ENCODE measurements at regions not wholly inside any gene's neighbourhood (a gene's known extent, or its start where the extent isn't known, plus 50 kb on each side); places are given as distances from the start of the nearest gene placed in this dataset.

DNA sequence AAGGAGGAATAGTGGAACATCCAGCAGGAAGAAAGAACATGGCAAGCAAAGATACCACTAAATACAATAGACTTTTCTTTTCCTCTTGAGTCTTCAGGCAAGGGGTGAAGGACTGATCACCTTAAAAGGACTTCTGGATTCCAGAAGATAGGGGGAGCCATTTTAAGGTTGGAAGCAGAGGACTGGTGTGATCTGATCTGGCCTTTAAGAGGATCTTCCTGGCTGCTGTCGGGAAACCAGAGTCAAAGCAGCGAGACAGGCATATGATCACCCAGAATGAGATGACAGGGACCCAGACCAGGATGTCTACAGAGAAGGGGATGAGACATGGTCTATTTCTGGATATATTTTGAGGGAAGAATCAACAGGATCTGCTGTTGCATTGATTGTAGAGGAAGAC lies 558.0 kb downstream of the STK39 start:
- H3K36me3 Mint-ChIP-seq = no peaks in the 10 kb centered on the region
- H3K27me3 Mint-ChIP-seq = peaks cover 0 to 4% of the 10 kb centered on the region in 2 donors
- H3K27ac Mint-ChIP-seq = no peak overlapping the region
- POLR2A ChIA-PET = no interaction called here
- Histone ChIP-seq H3K4me1 (ENCODE audit: control insufficient read depth in 1 of 2, extremely low read depth in 1 of 2, insufficient read depth in 2 of 2, low read length in 2 of 2) (no peaks in the 10 kb centered on the region), H3K27ac (ENCODE audit: low read length) (no peak overlapping the region), H3K36me3 (ENCODE audit: control insufficient read depth in 2 of 2, extremely low read depth in 1 of 2, insufficient read depth in 1 of 2, low read length in 1 of 2) (no peaks in the 10 kb centered on the region), H3K4me3 (ENCODE audit: control insufficient read depth in 1 of 2, extremely low read depth in 1 of 2, low read length in 1 of 2) (no peak overlapping the region), H3K9me3 (no peaks in the 10 kb centered on the region), H3K27me3 (replicated peaks in 1 of 2; ENCODE audit: control insufficient read depth in 2 of 2, extremely low read depth in 1 of 2, insufficient read depth in 2 of 2, low read length in 1 of 2) (no peaks in the 10 kb centered on the region)
- CTCF ChIA-PET = no interaction called here
- H3K9me3 Mint-ChIP-seq = no peaks in the 10 kb centered on the region
- H3K4me3 Mint-ChIP-seq = no peak overlapping the region
- ATAC-seq (replicated peaks in 1 of 4) (no peak), DNase-seq (no peak)
- H3K4me1 Mint-ChIP-seq = no peaks in the 10 kb centered on the region
- 100% methylated on average over 2 of the region's 2 CpGs for WGBS (ENCODE audit: insufficient coverage)

DNA sequence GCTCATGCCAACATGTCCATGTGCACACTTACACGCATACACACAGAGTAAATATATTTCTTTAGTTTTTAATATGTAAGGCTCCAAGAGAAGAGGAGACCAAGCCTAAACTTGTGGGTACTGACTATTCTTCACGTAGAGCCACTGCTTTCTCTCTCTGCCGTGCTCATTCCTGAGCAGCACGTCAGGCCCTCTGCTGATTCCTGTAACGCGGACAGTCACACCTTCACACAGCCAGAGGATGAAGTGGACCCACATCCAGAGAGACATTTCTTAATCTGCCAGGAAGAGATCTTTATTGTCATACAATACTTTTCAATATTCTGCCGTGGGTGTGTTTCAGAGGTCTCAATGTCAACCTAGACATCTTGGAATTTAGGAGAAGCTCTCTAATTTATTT lies 560.7 kb downstream of the STK39 start:
- Mint-ChIP-seq H3K9me3 (no peaks in the 10 kb centered on the region), H3K27me3 (peaks cover 2 to 4% of the 10 kb centered on the region in 2 donors), H3K27ac (no peak overlapping the region), H3K4me1 (no peaks in the 10 kb centered on the region), H3K36me3 (no peaks in the 10 kb centered on the region), H3K4me3 (no peak overlapping the region)
- DNase-seq (no peak), ATAC-seq (replicated peaks in 1 of 4) (no peak)
- ChIA-PET CTCF (no interaction called here), POLR2A (no interaction called here)
- no peak overlapping the region for H3K27ac ChIP-seq (ENCODE audit: low read length)
- H3K36me3 ChIP-seq (ENCODE audit: control insufficient read depth in 2 of 2, extremely low read depth in 1 of 2, insufficient read depth in 1 of 2, low read length in 1 of 2) = no peaks in the 10 kb centered on the region
- H3K4me1 ChIP-seq (ENCODE audit: control insufficient read depth in 1 of 2, extremely low read depth in 1 of 2, insufficient read depth in 2 of 2, low read length in 2 of 2) = no peaks in the 10 kb centered on the region
- H3K9me3 ChIP-seq = no peaks in the 10 kb centered on the region
- no CpG with 5 or more reads among the region's 7 CpGs for WGBS (ENCODE audit: insufficient coverage)
- no peak overlapping the region for H3K4me3 ChIP-seq (ENCODE audit: control insufficient read depth in 1 of 2, extremely low read depth in 1 of 2, low read length in 1 of 2)
- no peaks in the 10 kb centered on the region for H3K27me3 ChIP-seq (replicated peaks in 1 of 2; ENCODE audit: control insufficient read depth in 2 of 2, extremely low read depth in 1 of 2, insufficient read depth in 2 of 2, low read length in 1 of 2)

DNA sequence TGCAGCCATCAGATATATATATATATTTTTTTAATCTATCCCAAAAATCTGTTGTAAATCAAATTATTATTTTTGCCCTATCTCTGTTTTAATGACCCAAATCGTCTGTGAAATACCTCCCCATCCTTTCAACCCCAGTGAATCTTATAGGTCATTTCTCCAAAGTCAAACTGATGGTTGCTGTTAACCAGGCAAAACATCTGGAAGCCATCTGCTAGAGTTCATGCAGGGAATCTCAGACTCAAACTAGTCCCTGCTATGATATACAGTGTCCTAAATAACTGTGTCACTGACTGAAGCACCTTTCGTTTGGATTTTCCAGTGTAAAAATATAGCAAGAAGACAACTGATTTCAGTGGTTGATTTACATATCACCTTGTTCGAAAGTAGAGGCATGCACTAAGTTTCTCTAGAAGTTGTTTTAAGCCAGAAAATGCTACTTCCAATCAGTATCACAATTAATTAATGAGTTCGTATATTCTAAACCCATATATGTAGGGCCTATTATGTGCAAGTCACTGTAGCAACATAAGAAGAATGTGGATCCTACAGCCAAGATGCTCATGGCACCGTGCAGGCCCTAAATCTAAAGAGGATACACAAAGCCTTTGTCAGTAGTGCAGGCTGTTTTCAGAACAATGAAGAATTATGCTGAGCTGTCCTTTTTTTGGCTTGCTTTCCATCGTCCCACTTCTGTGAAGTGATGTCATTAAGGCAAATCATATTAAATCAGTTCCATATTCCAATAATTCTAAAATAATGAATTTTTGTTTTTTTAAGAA lies 566.0 kb downstream of the STK39 start:
- 86% methylated on average over 1 of the region's 6 CpGs for WGBS (ENCODE audit: insufficient coverage)
- ChIA-PET CTCF (no interaction called here), POLR2A (no interaction called here)
- H3K27ac Mint-ChIP-seq = no peak overlapping the region
- no peaks in the 10 kb centered on the region for H3K4me1 ChIP-seq (ENCODE audit: control insufficient read depth in 1 of 2, extremely low read depth in 1 of 2, insufficient read depth in 2 of 2, low read length in 2 of 2)
- no peaks in the 10 kb centered on the region for H3K36me3 ChIP-seq (ENCODE audit: control insufficient read depth in 2 of 2, extremely low read depth in 1 of 2, insufficient read depth in 1 of 2, low read length in 1 of 2)
- ATAC-seq (replicated peaks in 1 of 4) (no peak), DNase-seq (no peak)
- H3K27me3 Mint-ChIP-seq = peaks cover 0 to 2% of the 10 kb centered on the region in 2 donors
- no peak overlapping the region for H3K4me3 Mint-ChIP-seq
- H3K27ac ChIP-seq (ENCODE audit: low read length) = no peak overlapping the region
- H3K9me3 ChIP-seq = no peaks in the 10 kb centered on the region
- no peaks in the 10 kb centered on the region for H3K4me1 Mint-ChIP-seq
- no peaks in the 10 kb centered on the region for H3K27me3 ChIP-seq (replicated peaks in 1 of 2; ENCODE audit: control insufficient read depth in 2 of 2, extremely low read depth in 1 of 2, insufficient read depth in 2 of 2, low read length in 1 of 2)
- H3K9me3 Mint-ChIP-seq = no peaks in the 10 kb centered on the region
- no peaks in the 10 kb centered on the region for H3K36me3 Mint-ChIP-seq
- H3K4me3 ChIP-seq (ENCODE audit: control insufficient read depth in 1 of 2, extremely low read depth in 1 of 2, low read length in 1 of 2) = no peak overlapping the region

DNA sequence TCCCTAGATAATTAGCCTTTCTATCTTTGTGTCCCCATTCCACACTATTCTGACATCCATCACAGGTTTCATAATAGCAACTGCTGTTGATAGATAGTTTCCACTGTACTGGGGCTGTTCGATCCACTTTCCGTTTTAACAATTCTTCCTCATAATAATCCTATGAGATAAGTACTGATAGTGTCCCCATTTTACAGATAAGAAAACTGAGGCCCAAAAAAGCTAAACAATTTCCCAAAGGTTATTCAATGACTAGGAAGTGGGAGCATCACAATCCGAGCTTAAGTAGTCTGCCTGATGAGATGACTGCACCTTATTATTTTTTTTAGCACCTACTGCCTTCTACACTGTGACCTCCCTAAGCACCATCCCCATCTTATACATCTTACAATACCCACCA lies 569.2 kb downstream of the STK39 start:
- POLR2A ChIA-PET = interaction anchor here in 1 of 2 donors (0.6 kb wide), 1 partner anchor 26 kb away, joined by 8 read pairs; no protein-coding TSS in a partner anchor

DNA sequence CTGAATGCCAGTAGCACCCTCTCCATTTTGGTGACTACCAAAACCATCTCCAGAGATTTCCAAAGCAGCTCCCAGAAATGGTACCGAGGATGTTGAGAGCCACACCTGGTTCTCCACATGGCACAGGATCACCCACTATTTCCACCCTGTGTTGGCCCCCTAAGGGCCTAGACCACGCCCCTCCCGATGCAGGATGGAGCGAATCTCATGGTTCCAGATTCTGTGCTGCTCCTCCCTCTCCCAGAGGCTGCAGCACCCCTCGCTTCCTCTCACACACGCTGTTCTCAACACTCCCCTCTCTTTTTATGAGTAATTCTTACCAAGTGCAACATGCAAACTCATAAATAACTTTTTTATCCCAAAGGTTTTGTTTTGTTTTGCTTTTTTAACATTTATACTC lies 571.5 kb downstream of the STK39 start:
- ChIA-PET POLR2A (no interaction called here), CTCF (no interaction called here)
- H3K4me1 Mint-ChIP-seq = no peaks in the 10 kb centered on the region
- no peaks in the 10 kb centered on the region for H3K27me3 Mint-ChIP-seq
- Histone ChIP-seq H3K27ac (ENCODE audit: low read length) (no peak overlapping the region), H3K36me3 (ENCODE audit: control insufficient read depth in 2 of 2, extremely low read depth in 1 of 2, insufficient read depth in 1 of 2, low read length in 1 of 2) (no peaks in the 10 kb centered on the region), H3K27me3 (replicated peaks in 1 of 2; ENCODE audit: control insufficient read depth in 2 of 2, extremely low read depth in 1 of 2, insufficient read depth in 2 of 2, low read length in 1 of 2) (no peaks in the 10 kb centered on the region), H3K4me1 (ENCODE audit: control insufficient read depth in 1 of 2, extremely low read depth in 1 of 2, insufficient read depth in 2 of 2, low read length in 2 of 2) (no peaks in the 10 kb centered on the region), H3K9me3 (peaks cover 2% of the 10 kb centered on the region), H3K4me3 (ENCODE audit: control insufficient read depth in 1 of 2, extremely low read depth in 1 of 2, low read length in 1 of 2) (no peak overlapping the region)
- ATAC-seq (replicated peaks in 1 of 4) (no peak), DNase-seq (no peak)
- no peaks in the 10 kb centered on the region for H3K36me3 Mint-ChIP-seq
- peaks cover 2 to 7% (median 7%) of the 10 kb centered on the region in 3 donors for H3K9me3 Mint-ChIP-seq
- no peak overlapping the region for H3K27ac Mint-ChIP-seq
- 61% methylated on average over 4 of the region's 6 CpGs for WGBS (ENCODE audit: insufficient coverage)
- no peak overlapping the region for H3K4me3 Mint-ChIP-seq

More for the DNA sequence above, 569.2 kb downstream of the STK39 start:
- H3K4me3 ChIP-seq (ENCODE audit: control insufficient read depth in 1 of 2, extremely low read depth in 1 of 2, low read length in 1 of 2) = no peak overlapping the region
- H3K4me3 Mint-ChIP-seq = no peak overlapping the region
- no peaks in the 10 kb centered on the region for H3K9me3 Mint-ChIP-seq
- no peak overlapping the region for H3K27ac Mint-ChIP-seq
- ATAC-seq (replicated peaks in 1 of 4) = no peak
- no peaks in the 10 kb centered on the region for H3K4me1 Mint-ChIP-seq
- no peak for DNase-seq
- no peaks in the 10 kb centered on the region for H3K36me3 ChIP-seq (ENCODE audit: control insufficient read depth in 2 of 2, extremely low read depth in 1 of 2, insufficient read depth in 1 of 2, low read length in 1 of 2)
- H3K36me3 Mint-ChIP-seq = no peaks in the 10 kb centered on the region
- 67% methylated on average over 1 of the region's 3 CpGs for WGBS (ENCODE audit: insufficient coverage)
- peaks cover 0 to 2% of the 10 kb centered on the region in 2 donors for H3K27me3 Mint-ChIP-seq
- H3K27me3 ChIP-seq (replicated peaks in 1 of 2; ENCODE audit: control insufficient read depth in 2 of 2, extremely low read depth in 1 of 2, insufficient read depth in 2 of 2, low read length in 1 of 2) = no peaks in the 10 kb centered on the region
- no peak overlapping the region for H3K27ac ChIP-seq (ENCODE audit: low read length)
- H3K9me3 ChIP-seq = no peaks in the 10 kb centered on the region
- CTCF ChIA-PET = no interaction called here
- no peaks in the 10 kb centered on the region for H3K4me1 ChIP-seq (ENCODE audit: control insufficient read depth in 1 of 2, extremely low read depth in 1 of 2, insufficient read depth in 2 of 2, low read length in 2 of 2)

DNA sequence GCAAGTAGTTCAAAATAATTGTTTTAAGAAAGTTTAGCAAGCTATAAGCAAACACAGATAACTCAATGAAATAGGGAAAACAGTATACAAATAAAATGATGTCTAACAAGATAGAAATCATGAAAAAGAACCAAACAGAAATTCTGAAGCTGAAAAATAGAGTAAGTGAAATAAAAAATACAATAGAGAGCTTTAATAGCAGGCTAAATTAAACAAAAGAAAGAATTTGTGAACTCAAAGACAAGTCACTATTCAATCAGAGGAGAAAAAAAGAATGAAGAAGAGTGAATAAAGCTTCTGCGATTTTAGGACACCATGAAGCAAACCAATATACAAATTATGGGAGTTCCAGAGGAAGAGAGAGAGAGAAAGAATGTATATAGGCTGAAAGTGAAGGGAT lies 576.8 kb downstream of the STK39 start:
- Histone ChIP-seq H3K36me3 (ENCODE audit: control insufficient read depth in 2 of 2, extremely low read depth in 1 of 2, insufficient read depth in 1 of 2, low read length in 1 of 2) (no peaks in the 10 kb centered on the region), H3K27me3 (replicated peaks in 1 of 2; ENCODE audit: control insufficient read depth in 2 of 2, extremely low read depth in 1 of 2, insufficient read depth in 2 of 2, low read length in 1 of 2) (no peaks in the 10 kb centered on the region), H3K4me1 (ENCODE audit: control insufficient read depth in 1 of 2, extremely low read depth in 1 of 2, insufficient read depth in 2 of 2, low read length in 2 of 2) (no peaks in the 10 kb centered on the region), H3K9me3 (peaks cover 5% of the 10 kb centered on the region), H3K27ac (ENCODE audit: low read length) (no peak overlapping the region), H3K4me3 (ENCODE audit: control insufficient read depth in 1 of 2, extremely low read depth in 1 of 2, low read length in 1 of 2) (no peak overlapping the region)
- Mint-ChIP-seq H3K36me3 (no peaks in the 10 kb centered on the region), H3K9me3 (peaks cover 20 to 27% (median 22%) of the 10 kb centered on the region in 3 donors), H3K27ac (no peak overlapping the region), H3K4me1 (no peaks in the 10 kb centered on the region), H3K27me3 (peaks cover 0 to 4% of the 10 kb centered on the region in 2 donors), H3K4me3 (no peak overlapping the region)
- whole genome bisulfite sequencing (ENCODE audit: insufficient coverage) = no CpG with 5 or more reads among the region's 1 CpG
- no peak for ATAC-seq (replicated peaks in 1 of 4)
- POLR2A ChIA-PET = interaction anchor here in 1 of 2 donors (0.9 kb wide), 1 partner anchor 1850 kb away, joined by 3 read pairs; no protein-coding TSS in a partner anchor
- no peak for DNase-seq
- CTCF ChIA-PET = no interaction called here

Data from T-cell (primary cell).